Gastrocnemius medialis (tissue), 4 donors: ENCODE measurements at regions not wholly inside any gene's neighbourhood (a gene's known extent, or its start where the extent isn't known, plus 50 kb on each side); places are given as distances from the start of the nearest gene placed in this dataset.

Source experiments
- ATAC-seq, 2 donors: fragments of 150-250 bp; one replicate each; pipeline ENCODE4 v1.9.1; 2016
- DNase-seq, 2 donors: peaks; one replicate each; pipeline ENCODE4 v3.0.0-alpha.2; 2019
- H3K27ac ChIP-seq, 4 donors: fragments of 200-600 bp; sonication (generic); 1 replicate in 1 of 4; 2 replicates in 3 of 4; pipeline ENCODE4 v1.5.1; 2016 to 2018; ENCODE audit warnings: mild to moderate bottlenecking in 2 of 4, moderate library complexity in 1 of 4
- H3K27me3 ChIP-seq, 3 donors: fragments of 200-600 bp; sonication (generic) in 2 of 3; 1 replicate in 1 of 3; 2 replicates in 2 of 3; pipeline versions ENCODE4 v1.5.1 to v1.6.0; 2016 to 2019; ENCODE audit warnings: mild to moderate bottlenecking in 1 of 3, moderate library complexity in 1 of 3
- H3K36me3 ChIP-seq, 2 donors: fragments of 200-600 bp; sonication (generic) in 1 of 2; one replicate each; pipeline ENCODE4 v1.5.1; 2017 to 2018
- H3K4me1 ChIP-seq, 2 donors: fragments of 200-600 bp; sonication (generic) in 1 of 2; one replicate each; pipeline ENCODE4 v1.5.1; 2016 to 2017; ENCODE audit warnings: mild to moderate bottlenecking in 2 of 2
- H3K4me3 ChIP-seq, 4 donors: fragments of 200-600 bp; sonication (generic) in 3 of 4; 1 replicate in 1 of 4; 2 replicates in 3 of 4; pipeline ENCODE4 v1.5.1; 2016 to 2019; ENCODE audit warnings: mild to moderate bottlenecking in 2 of 4
- H3K9me3 ChIP-seq, 3 donors: fragments of 200-600 bp; sonication (generic) in 2 of 3; 1 replicate in 1 of 3; 2 replicates in 2 of 3; pipeline ENCODE4 v1.5.1; 2016 to 2019
- CTCF ChIP-seq, 5 experiments: fragments of 450-650 bp in 3 of 5; fragments of 200-600 bp in 2 of 5; sonication (generic) in 2 of 5; IDR thresholded peaks in 4 of 5; conservative IDR thresholded peaks in 1 of 5; 1 replicate in 4 of 5; 2 replicates in 1 of 5; pipeline ENCODE4 v1.5.1; 2016 to 2019; ENCODE audit warnings: antibody characterized with exemption in 5 of 5, mild to moderate bottlenecking in 3 of 5, moderate library complexity in 3 of 5
- POLR2A ChIP-seq, 2 donors: fragments of 450-650 bp; IDR thresholded peaks; one replicate each; pipeline ENCODE4 v1.6.1; 2017; ENCODE audit warnings: antibody characterized with exemption in 2 of 2, mild to moderate bottlenecking in 2 of 2, moderate library complexity in 2 of 2
- in situ Hi-C, 4 donors: fragments of 200-750 bp; cut with MboI; loops; one replicate each; pipeline versions ENCODE4 v1.15.0 to v1.8.0; 2017; ENCODE audit warnings: low sequenced_read_pairs in 4 of 4
- intact Hi-C: fragments of 100-400 bp; cut with DNase I; formaldehyde crosslinking; loops from one replicate; pipeline ENCODE4 v1.15.1; 2023; ENCODE audit warnings: low total_unique reads

- no peak overlapping the region for H3K27ac ChIP-seq
- no peak overlapping the region for H3K4me3 ChIP-seq
- in situ Hi-C loops (no loop called here), intact Hi-C loops (no loop called here)
- TF ChIP-seq POLR2A (IDR thresholded peaks at IDR 0.05) (no peak), CTCF (IDR thresholded peaks at IDR 0.05 in 4 of 5, conservative IDR thresholded peaks at IDR 0.05 in 1 of 5) (no peak)
- no peaks in the 10 kb centered on the region for H3K27me3 ChIP-seq
- ATAC-seq (peak in 1 of 2 donors; percentile 55), DNase-seq (no peak)
- no peaks in the 10 kb centered on the region for H3K9me3 ChIP-seq
- H3K36me3 ChIP-seq: no peaks in the 10 kb centered on the region
- H3K4me1 ChIP-seq: peaks cover 9 to 15% of the 10 kb centered on the region in 2 donors
Observed at GRCh38 chr3:160622263-160623045, 54.5 kb upstream of the ARL14 start.

- in situ Hi-C loops: no loop called here
- no peak for DNase-seq
Observed at GRCh38 chr3:160618878-160619277, 53.5 kb upstream of the KPNA4 start.

GRCh38 chr3:160618363-160618762, 53.0 kb upstream of the KPNA4 start:
- Histone ChIP-seq H3K4me1 (peaks cover 9 to 30% of the 10 kb centered on the region in 2 donors), H3K27me3 (no peaks in the 10 kb centered on the region), H3K4me3 (no peak overlapping the region), H3K36me3 (no peaks in the 10 kb centered on the region), H3K27ac (no peak overlapping the region), H3K9me3 (no peaks in the 10 kb centered on the region)
- DNase-seq: no peak
- no peak for ATAC-seq
- intact Hi-C loops (loop anchor here (5.0 kb wide), 1 partner anchor 51 kb away; the partner anchor contains the start of gene KPNA4), in situ Hi-C loops (no loop called here)
- TF ChIP-seq CTCF (IDR thresholded peaks at IDR 0.05 in 4 of 5, conservative IDR thresholded peaks at IDR 0.05 in 1 of 5) (no peak), POLR2A (IDR thresholded peaks at IDR 0.05) (no peak)

More at GRCh38 chr3:160618878-160619277, 53.5 kb upstream of the KPNA4 start:
- Histone ChIP-seq H3K4me1 (peaks cover 9 to 30% of the 10 kb centered on the region in 2 donors), H3K36me3 (no peaks in the 10 kb centered on the region), H3K27ac (no peak overlapping the region), H3K4me3 (no peak overlapping the region), H3K27me3 (no peaks in the 10 kb centered on the region), H3K9me3 (no peaks in the 10 kb centered on the region)
- intact Hi-C loops: loop anchor here (5.0 kb wide), 1 partner anchor 52 kb away; the partner anchor contains the start of gene KPNA4
- TF ChIP-seq CTCF (IDR thresholded peaks at IDR 0.05 in 4 of 5, conservative IDR thresholded peaks at IDR 0.05 in 1 of 5) (no peak), POLR2A (IDR thresholded peaks at IDR 0.05) (no peak)
- no peak for ATAC-seq

GRCh38 chr3:160617636-160618035, 52.3 kb upstream of the KPNA4 start:
- H3K4me1 ChIP-seq: peaks cover 9 to 30% of the 10 kb centered on the region in 2 donors
- DNase-seq (no peak), ATAC-seq (peak in 1 of 2 donors; percentile 20)
- no peak overlapping the region for H3K4me3 ChIP-seq
- intact Hi-C loops (loop anchor here (5.0 kb wide), 1 partner anchor 50 kb away; the partner anchor contains the start of gene KPNA4), in situ Hi-C loops (no loop called here)
- TF ChIP-seq POLR2A (IDR thresholded peaks at IDR 0.05) (no peak), CTCF (IDR thresholded peaks at IDR 0.05 in 4 of 5, conservative IDR thresholded peaks at IDR 0.05 in 1 of 5) (peak in 2 of 5 experiments; percentile 9 to 27)
- H3K9me3 ChIP-seq: no peaks in the 10 kb centered on the region
- peak overlapping the region in 1 of 4 donors; percentile 80 for H3K27ac ChIP-seq
- no peaks in the 10 kb centered on the region for H3K27me3 ChIP-seq
- no peaks in the 10 kb centered on the region for H3K36me3 ChIP-seq
